Loucy (cell line): ENCODE measurements at regions not wholly inside any gene's neighbourhood (a gene's known extent, or its start where the extent isn't known, plus 50 kb on each side); places are given as distances from the start of the nearest gene placed in this dataset.

Experiments used
- CTCF ChIP-seq: fragments of 200-600 bp; sonication (generic); conservative IDR thresholded peaks from 2 replicates; pipeline ENCODE4 v1.5.1; 2014; ENCODE audit warnings: mild to moderate bottlenecking, antibody characterized with exemption, low read length
- EZH2phosphoT487 ChIP-seq: fragments of 200-600 bp; IDR thresholded peaks from 2 replicates; pipeline ENCODE4 v1.6.1; 2018; ENCODE audit warnings: antibody characterized with exemption, mild to moderate bottlenecking, moderate library complexity, borderline replicate concordance

GRCh38 chr3:102906818-102907217 is 472.0 kb downstream of the ZPLD1 start:
- TF ChIP-seq CTCF (no peak), EZH2phosphoT487 (no peak)
